SHP77 treated with DMSO at 0.1 percent for 48 hours (cell line): ENCODE measurements at regions not wholly inside any gene's neighbourhood (a gene's known extent, or its start where the extent isn't known, plus 50 kb on each side); places are given as distances from the start of the nearest gene placed in this dataset.

Source experiments
- DNase-seq: peaks from one replicate; lab custom pipeline; 2025; lab: John Stamatoyannopoulos, UW

DNA sequence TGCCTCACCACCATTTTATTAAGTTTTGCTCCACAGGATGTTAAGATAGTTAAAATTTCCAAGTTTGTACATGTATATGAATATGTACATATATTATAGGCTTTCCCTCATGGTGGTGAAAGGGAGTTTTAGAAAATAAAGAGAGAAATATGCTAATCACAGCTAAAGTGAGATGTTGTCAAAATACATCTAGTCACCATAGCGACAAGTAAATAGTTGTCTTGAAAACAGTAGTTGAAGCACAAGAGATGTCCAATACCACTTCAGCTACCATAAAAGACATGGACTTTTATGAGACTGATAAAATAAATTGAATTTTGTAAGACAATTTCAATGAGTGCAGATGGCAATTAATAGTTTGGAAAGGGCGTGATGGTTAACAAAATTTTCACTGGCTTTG is 1600.0 kb downstream of the BRINP3 start:
- DNase-seq, result no peak

DNA sequence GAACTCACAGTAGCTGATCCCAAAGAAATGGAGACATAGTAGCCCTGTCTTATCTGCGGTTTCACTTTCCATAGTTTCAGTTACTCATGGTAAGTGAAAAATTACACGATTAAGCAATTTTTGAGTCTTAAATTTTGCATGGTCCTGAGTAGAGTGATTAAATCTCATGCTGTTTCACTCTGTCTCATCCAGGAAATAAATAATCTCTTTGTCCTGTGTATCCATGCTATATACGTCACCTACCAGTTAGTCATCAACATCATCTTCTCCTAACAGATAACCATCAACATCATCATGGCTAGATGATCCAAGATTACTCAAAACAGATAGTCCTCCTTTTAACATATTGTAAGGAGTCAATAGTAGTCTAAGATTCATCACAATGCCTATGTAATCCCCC is 1589.3 kb downstream of the BRINP3 start:
- DNase-seq, result no peak

DNA sequence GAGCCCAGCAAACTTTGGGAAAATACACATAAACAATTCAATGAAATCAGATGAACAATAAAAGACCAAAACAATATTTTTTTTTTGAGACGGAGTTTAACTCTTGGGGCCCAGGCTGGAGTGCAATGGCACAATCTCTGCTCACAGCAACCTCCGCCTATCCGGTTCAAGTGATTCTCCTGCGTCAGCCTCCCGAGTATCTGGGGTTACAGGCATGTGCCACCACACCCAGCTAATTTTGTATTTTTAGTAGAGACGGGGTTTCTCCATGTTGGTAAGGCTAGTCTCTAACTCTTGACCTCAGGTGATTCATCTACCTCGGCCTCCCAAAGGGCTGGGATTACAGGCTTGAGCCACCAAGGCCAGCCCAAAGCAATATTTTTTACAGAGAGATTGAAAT is 1588.5 kb downstream of the BRINP3 start:
- DNase-seq, result no peak

DNA sequence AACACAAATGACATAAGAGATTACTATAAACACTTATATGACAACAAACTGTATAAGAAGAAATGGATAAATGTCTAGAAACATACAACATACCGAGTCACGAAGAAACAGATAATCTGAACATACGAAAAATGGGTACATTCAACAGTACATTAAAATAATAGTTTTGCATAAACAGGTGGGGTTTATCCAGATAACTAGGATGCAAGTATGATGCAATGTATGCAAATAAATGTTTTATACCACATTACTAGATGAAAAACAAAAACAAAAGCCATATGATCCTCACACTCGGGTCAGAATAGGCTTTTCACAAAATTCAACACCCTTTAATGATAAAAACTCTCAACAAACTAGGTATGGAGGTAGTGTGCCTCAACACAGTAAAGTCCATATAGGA is 1585.7 kb downstream of the BRINP3 start:
- no peak for DNase-seq

DNA sequence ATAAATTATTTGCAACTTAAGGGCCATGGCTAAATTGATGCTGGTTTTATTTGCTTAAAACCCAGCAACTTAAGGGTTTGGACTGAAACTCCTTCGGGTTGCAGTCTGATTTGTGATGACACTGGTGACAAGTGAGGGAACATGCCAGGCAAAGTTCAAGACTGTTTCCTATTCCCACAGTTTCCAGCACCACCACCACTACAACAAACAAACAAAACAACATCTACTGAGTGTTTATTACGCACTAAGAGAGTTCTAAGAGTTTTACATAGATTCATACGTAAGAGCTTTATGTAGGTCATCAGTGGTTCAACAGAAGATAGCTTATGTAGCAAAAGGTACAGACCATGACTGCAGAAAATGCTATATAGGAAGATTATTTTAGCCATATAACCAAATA is 1582.1 kb downstream of the BRINP3 start:
- DNase-seq, result no peak

DNA sequence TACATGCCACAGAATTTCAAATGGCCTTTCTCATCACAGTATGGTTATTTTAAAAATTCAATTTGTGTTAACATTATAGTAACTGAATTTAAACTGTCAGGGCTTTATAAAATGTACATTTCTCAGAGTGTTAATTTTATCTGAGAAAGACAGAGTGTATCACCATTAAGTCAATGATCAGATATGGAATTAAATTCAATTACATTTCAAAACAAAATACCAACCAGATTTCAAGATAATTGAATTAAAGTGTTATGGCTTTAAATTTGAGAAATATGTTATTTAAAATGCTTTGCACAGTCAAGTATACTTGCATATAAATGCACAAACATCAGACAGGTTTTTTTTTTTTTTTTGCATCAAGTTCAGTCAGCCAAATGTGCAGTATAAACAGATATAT is 1574.4 kb downstream of the BRINP3 start:
- no peak for DNase-seq

DNA sequence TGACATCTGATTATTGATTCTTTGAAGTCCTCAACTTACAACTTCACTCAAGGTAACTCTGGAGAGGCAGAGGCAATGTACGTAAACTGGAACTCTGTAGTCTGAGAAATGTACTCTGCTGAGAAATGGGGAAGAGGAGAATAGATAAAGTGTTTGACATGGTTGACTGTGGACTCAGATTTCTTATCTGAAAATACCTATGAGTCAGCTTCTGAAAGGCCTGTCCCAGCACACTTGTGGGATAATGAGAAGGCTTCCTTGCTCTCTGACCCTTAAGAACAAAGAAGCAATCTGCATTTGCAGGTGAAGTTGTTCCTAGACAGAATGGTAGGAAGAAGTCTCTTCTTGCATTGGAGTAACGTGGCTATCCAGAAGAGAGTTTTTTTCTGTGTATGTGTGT is 1573.5 kb downstream of the BRINP3 start:
- no peak for DNase-seq

DNA sequence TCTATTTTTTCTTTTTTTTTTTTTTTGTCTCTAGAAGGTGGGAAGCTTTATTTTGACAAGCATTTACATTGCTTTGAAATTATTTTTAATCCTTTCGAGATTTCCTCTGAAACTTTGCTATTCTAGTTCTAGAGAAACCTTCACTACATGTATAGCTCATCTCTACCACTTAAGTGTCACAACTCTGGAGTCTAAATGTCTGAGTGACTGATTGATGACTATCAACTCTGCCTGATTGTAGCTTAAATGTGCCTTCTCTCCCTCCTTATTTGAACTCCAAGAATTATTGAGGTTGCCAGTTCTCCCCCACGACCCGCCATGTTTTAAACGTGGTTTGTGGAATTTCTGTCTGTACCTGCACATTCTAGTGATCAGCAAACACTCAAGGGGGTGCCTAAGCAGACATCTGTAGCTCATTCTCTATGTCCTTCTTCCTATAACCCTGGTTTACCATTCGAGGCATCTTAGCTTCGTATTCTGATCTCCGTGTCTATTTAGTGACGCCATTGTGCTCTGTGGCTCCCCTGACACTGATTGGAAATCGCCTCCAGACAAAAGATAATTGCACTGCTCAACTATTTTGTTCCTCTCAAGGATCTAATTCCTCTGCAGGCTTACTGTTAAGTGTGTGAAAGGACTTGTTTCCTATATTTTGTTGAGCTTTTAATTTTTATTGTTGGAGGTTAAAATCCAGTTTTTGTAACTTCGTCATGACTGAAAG is 1570.6 kb downstream of the BRINP3 start:
- DNase-seq, result no peak

DNA sequence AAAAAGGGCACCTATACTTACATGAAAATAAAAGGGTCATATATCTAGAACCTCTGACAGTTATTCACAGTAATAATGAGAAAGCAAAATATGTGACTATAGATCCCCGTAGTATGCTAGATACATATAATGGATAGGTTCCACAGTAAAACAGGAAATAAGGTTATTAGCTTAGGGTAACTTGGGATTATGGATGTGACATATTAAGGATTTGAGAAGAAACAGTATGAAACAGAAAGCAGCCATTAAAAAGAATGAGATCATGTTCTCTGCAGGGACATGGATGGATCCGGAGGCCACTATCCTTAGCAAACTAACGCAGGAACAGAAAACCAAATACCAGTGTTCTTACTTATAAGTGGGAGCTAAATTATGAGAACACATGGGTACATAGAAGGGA is 1547.3 kb downstream of the BRINP3 start:
- DNase-seq, result no peak

DNA sequence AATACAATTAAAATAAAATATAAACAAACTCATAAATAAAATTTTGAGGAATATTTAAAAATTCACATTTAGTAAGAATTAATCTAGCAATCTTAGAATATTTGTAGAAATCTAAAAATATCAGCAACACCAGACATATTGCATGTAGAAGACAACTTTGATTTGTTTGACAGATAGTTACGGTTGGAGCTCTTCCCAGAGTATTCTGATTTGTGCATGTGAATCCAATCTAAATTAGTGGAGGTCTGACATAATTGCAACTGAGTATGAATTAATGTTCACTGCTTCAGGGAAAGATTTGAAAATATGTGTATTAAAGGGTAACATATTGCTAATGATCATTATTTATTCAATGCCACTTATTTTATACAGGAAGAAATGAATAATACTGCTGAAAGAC is 1546.2 kb downstream of the BRINP3 start:
- no peak for DNase-seq

DNA sequence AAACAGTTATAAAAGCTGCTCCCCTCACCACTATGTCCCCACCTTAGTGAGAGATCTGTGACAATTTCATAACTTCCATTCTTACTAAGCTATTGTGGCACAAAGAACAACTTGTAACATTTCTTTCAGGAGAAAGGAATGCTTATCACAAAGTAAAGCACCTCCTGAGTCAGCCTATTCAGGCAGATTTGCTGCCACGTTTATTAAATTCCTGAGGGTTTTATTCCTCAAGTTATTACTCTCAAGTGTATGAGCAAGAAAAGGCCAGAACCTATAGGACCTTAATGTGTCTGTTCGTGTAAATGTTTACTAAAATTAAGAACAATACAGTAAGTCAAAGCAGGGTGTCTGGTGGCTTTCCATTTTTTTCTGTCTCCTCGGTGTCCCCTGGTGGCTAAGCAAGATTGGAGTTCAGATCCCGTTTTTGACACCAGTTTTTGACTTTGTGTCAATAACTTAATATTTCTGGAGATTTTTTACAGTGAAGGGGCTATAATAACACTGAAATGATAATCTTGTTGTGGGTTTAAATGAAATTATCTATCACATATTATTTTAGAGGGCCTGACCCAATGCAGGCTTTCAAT is 1539.6 kb downstream of the BRINP3 start:
- DNase-seq, result no peak

DNA sequence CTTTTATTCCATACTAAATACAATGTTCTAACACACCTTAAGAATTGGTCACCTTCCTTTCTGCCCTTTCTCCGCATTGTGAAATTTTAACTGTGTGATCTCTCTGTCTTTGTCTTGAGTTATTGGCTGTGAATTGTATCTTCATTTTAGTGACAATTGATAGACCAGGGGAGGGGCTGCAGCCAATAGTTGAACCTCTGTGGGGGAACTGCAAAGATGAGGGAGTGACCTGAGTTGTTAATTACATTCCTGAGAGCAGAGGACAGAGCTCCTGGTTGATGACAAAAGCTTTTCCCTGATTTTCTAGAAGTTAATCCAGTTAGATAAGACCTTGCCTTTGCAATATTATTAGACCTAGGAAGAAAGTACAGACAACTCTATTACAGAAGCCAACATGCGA is 1535.7 kb downstream of the BRINP3 start:
- no peak for DNase-seq

DNA sequence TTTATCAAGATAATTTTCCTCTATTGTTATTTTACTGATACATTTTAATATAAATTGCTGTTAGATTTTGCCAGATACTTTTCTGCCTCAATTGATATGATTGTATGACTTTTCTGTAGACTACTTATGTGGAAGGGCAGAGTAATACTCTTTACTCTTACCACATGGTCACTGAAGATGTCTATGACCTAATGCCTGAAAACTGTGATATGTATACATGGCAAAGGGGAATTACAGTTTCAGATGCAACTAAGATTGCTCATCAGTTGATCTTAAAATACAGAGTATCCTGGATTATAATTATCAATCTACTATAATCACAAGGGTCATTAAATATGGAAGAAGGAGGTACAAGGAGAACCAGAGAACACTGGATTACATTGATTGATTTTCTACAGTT is 1528.0 kb downstream of the BRINP3 start:
- no peak for DNase-seq

DNA sequence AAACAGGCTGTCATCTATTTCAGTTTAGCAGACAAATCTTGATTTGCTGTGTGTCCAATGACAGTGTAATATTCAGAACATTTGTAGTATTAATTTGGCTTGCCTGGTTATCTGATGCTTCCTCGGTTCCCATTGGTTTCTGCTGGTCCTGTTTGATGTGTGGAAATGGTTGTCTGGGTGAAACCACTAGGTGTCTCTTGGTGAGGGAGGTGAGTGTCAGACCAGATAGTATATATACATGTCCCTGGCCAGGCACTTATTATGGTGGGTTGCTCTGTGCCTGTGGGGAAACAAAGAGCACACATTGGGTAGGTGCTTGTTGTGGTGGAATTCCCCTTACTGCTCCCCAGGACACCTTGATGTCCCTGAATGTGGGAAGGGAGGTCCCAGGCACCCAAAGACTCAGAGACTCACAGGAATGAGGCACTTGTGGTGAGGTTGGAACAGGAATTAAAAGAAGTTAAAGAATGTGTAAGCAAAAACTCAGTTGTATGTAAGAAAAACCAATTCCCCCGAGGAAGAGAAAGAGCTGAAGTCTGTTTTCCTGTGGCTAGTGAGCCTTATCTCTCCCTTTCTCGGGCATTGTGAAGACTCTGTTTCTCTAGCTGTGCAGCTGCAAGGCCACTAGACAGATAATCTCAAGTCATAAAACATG is 1519.1 kb downstream of the BRINP3 start:
- no peak for DNase-seq

DNA sequence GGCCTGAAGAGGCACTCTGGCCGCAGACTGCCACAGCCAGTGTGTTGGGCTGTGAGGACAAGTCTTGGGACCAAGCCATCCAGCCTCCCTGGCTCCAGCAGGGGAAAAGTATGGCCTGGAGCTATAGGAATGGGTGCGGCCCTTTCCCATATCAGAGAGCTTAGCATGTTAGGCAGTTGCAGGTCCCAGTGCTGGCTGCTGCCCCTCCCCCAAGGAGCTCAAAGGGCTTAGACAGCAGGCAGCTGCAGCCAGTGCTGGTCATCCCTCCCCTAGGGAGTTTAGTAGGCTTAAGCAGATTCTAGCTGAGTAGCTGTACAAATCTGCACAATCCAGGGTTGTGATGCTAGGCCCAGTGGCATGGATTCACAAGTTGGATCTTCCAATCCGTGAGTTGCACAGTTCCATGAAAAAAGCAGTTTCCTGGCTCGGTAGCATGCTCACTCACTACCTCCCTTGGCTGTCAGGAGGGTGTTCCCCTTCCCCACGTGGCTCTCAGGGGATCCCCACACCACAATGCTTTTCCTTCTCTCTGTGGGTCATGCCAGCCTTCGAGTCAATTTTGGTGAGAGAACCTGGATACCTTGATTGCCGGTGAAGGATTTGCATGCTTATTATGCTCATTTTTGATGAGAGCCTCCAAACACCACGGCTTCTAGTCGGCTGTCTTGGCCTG is 1490.8 kb downstream of the BRINP3 start:
- DNase-seq, result no peak

DNA sequence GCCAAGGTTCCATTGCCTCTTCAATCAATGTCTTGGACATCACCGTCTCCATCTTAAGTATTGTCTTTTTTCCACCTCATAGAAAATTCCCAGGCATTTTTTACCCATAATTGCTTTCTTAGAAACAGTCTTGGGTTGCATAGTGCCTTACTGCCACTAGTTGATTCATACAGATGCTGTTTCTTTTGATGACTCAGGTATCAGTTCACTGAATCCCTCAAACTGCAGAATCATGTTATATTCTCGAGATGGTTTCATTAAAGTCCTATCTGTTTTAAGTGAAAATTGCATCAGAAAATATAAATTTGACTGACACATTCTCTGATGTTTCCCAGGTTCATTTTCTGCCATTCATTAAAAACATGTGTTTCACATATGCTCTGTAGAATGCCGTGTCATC is 1489.1 kb downstream of the BRINP3 start:
- no peak for DNase-seq

DNA sequence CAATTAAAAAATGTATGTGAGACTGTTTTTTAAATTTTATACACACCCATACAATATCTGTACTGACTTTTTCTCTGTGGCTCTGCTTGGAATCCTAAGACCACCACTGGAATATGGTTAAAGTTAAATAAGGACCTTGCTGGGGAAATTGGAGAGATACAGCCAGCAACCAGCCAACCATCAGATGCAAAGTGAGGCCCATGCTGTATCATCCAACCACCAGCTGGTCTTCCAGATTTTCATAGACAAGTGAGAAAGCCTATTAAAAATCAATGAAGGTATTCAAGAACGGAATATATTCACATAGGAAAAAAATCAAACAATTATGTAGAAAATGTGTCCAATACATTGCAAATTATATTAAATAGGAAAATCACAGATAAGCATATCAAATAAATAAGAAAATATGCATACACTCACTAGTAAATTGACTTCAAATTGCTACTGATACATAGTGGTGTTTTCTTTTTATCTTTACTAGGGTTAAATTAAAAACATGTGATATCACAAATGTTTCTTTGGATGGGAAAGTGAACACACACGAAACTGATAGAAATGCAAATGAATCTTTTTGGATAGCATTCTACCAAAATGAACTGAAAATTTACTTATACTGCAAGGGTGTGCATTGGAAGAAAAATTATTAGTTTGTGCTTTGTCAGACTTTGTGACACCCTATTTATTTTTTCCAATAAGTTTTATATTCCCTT is 1486.3 kb downstream of the BRINP3 start:
- DNase-seq, result no peak

DNA sequence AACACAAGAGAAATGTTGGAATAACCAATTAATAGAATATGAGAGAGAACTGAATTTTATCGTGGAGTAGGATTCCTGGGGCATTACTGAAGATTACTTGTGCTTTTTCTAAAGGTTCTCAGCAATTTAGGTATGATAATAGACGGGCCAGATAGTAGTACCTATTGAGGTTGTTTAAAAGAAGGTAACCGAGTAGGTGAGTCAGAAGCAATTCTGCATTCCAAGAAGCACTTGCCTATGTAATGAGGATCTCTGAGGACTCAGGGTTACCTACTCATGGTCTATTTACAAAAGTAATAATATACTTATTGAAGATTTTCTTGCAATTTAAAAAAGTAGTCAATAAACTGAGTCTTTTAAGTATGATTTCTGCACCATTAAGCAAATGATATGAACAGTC is 1469.8 kb downstream of the BRINP3 start:
- DNase-seq, result no peak

DNA sequence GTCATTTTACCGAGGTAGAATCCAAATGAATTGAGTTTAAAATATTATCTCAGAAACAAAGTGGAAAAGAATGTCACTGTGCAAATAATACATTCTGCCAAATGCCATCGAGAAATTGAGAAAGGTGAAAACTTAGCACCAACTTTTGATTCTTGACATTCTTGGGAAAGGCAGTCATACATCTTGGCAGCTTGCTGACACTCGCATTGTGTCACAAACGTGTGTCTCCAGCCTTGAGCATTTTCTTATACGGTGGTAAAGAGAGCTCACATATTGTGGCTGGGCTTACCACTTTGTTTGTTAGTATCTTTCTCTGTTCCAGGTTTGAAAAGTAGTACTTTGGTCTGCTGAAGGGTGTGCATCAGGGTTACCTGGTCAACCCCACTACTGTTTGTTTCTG is 1456.1 kb downstream of the BRINP3 start:
- no peak for DNase-seq

DNA sequence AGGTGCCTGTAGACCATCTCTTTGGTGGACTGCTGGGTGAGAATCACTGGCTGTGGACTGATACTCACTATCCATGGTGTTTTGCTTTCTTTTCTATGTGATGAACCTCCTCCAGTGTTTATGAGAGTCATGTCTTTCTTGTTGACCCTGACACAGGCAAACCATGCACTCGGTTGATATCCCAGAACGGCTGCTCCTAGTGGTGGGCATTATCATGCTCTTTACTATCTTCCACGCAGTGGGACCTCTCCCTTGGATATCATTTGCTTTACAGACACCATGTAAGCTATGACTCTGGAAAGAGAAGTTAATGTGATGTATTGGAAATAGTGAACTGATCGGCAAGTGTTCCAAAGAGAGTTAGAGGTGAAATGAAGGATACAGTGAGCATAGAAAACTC is 1455.6 kb downstream of the BRINP3 start:
- DNase-seq, result no peak

DNA sequence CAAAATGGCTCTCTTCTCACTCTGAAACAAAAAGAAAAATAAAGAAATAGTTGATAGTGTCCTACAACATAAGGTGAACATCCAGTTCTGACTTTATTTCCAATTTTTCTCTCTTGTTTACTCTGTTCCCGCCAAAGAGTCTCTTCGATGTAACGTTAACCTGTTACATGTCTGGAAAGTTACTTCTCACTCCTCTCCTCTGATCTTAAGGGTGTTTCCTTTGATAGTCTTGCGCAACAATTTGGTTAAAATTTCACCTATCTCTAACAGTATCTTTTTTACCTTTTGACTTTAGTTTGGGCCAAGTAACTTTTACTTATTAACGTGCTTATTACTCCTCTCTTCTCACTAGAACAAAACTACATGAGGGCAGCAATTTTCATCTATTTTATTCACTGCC is 1450.2 kb downstream of the BRINP3 start:
- no peak for DNase-seq

DNA sequence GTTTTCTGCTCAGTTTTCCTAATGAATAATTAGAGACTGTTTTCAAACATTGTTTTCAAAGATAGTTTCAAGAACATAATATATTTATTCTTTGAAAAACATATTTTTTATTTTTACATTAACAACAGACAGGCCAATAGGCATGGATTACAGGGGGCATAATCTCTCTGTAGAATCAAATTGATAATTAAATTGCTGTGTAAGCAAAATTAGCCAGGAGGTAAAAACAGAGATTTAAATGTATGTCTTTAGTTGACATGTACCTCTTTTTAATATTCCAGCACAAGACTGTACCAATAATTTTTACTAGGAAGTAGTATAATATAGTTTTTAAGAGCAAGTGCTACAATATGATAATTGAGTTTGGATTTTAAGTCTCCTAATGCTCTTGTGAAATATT is 1444.5 kb downstream of the BRINP3 start:
- no peak for DNase-seq

DNA sequence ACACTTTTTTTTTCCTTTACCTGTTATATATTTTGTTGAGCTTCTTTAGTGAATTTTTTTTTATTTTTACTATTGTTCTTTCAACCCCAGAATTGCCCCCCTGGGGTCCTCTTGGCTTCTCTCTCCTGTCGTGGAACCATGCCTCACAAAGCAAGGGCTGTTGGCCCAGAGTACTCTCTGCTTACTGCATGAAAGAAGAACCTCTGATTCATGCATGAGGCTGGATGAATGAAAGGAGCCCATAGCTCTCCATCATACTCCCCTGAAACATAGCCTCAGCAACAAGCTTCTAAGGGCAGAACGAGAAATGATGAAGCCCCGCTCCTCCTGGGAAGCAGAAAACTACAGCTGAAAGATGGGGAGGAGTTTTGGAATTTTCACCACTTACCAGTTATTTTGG is 1441.0 kb downstream of the BRINP3 start:
- no peak for DNase-seq
